B cell (primary cell): ENCODE measurements at regions not wholly inside any gene's neighbourhood (a gene's known extent, or its start where the extent isn't known, plus 50 kb on each side); places are given as distances from the start of the nearest gene placed in this dataset.

Experiments used
- ATAC-seq: fragments of 200-7000 bp; cut with Tn5 transposase; one replicate; pipeline ENCODE4 v1.10.0; 2021; ENCODE audit warnings: low read depth, mild to moderate bottlenecking, moderate number of reproducible peaks, moderate library complexity
- CTCF ChIA-PET: fragments of 350-600 bp; sonication (Branson Sonifier 250); formaldehyde crosslinking; loops from one replicate; lab custom pipeline; 2021; ENCODE audit warnings: antibody characterized with exemption, inconsistent platforms; lab: Charles Lee
- POLR2A ChIA-PET: fragments of 350-600 bp; sonication (Branson Sonifier 250); formaldehyde crosslinking; loops from one replicate; lab custom pipeline; 2021; ENCODE audit warnings: antibody characterized with exemption; lab: Charles Lee
- DNase-seq: peaks from one replicate; pipeline ENCODE4 v3.0.0; 2013
- H2AFZ ChIP-seq: 2 replicates; pipeline ENCODE4 v1.6.1; 2012; ENCODE audit warnings: mild to moderate bottlenecking, low read depth, low read length; ENCODE audit not compliant: insufficient read depth, poor library complexity, severe bottlenecking
- H3K27ac ChIP-seq, 2 donors: 1 replicate in 1 of 2; 2 replicates in 1 of 2; pipeline ENCODE4 v1.5.1; 2012 to 2013; ENCODE audit warnings: low read length in 2 of 2, mild to moderate bottlenecking in 2 of 2, moderate library complexity in 1 of 2
- H3K27me3 ChIP-seq, 4 experiments: fragments of 200-600 bp in 1 of 4; sonication (generic) in 1 of 4; replicated peaks in 1 of 4; 1 replicate in 2 of 4; 2 replicates in 2 of 4; pipeline versions ENCODE4 v1.6.1 to v1.7.0; 2013 to 2016; ENCODE audit warnings: low read length in 3 of 4, mild to moderate bottlenecking in 2 of 4, mixed read lengths in 1 of 4, moderate library complexity in 1 of 4; ENCODE audit not compliant: insufficient read depth in 4 of 4, control insufficient read depth in 3 of 4; ENCODE audit errors: control extremely low read depth in 1 of 4
- H3K36me3 ChIP-seq, 2 experiments: replicated peaks in 1 of 2; 1 replicate in 1 of 2; 2 replicates in 1 of 2; pipeline versions ENCODE4 v1.6.1 to v1.7.1; 2013; ENCODE audit warnings: low read length in 1 of 2; ENCODE audit not compliant: insufficient read depth in 2 of 2, control insufficient read depth in 1 of 2; ENCODE audit errors: control extremely low read depth in 1 of 2, extremely low read depth in 1 of 2
- H3K4me1 ChIP-seq, 2 donors: fragments of 200-600 bp in 1 of 2; sonication (generic) in 1 of 2; 1 replicate in 1 of 2; 2 replicates in 1 of 2; pipeline versions ENCODE4 v1.5.1 to v1.6.1; 2013 to 2017; ENCODE audit warnings: low read length in 2 of 2; ENCODE audit not compliant: control insufficient read depth in 2 of 2, insufficient read depth in 2 of 2
- H3K4me2 ChIP-seq: replicated peaks from 2 replicates; pipeline ENCODE3; 2012; ENCODE audit warnings: mild to moderate bottlenecking, low read depth, low read length; ENCODE audit not compliant: poor library complexity, severe bottlenecking
- H3K4me3 ChIP-seq, 5 experiments: fragments of 200-600 bp in 1 of 5; sonication (generic) in 1 of 5; 1 replicate in 3 of 5; 2 replicates in 2 of 5; pipeline versions ENCODE4 v1.5.1 to v1.7.0; 2011 to 2016; ENCODE audit warnings: low read length in 4 of 5, mild to moderate bottlenecking in 4 of 5, low read depth in 2 of 5, control low read depth in 1 of 5, moderate library complexity in 1 of 5; ENCODE audit not compliant: insufficient read depth in 1 of 5; ENCODE audit errors: control extremely low read depth in 1 of 5, extremely low read depth in 1 of 5
- H3K79me2 ChIP-seq: fragments of 200-600 bp; sonication (generic); one replicate; pipeline ENCODE4 v1.6.0; 2016; ENCODE audit warnings: low read length; ENCODE audit not compliant: control insufficient read depth, insufficient read depth
- H3K9ac ChIP-seq: fragments of 200-600 bp; sonication (generic); 2 replicates; pipeline ENCODE4 v1.6.1; 2017; ENCODE audit warnings: mild to moderate bottlenecking, low read length, moderate library complexity
- H3K9me3 ChIP-seq, 3 donors: one replicate each; pipeline versions ENCODE4 v1.6.1 to v1.7.1; 2013; ENCODE audit warnings: low read length in 2 of 3; ENCODE audit not compliant: control insufficient read depth in 2 of 3, insufficient read depth in 1 of 3; ENCODE audit errors: control extremely low read depth in 1 of 3
- H4K20me1 ChIP-seq: 2 replicates; pipeline ENCODE4 v1.6.0; 2012; ENCODE audit warnings: mild to moderate bottlenecking, low read length; ENCODE audit not compliant: insufficient read depth, control insufficient read depth, poor library complexity, severe bottlenecking
- H3K27ac Mint-ChIP-seq: one replicate; pipeline ENCODE4 v1.8.0; 2021; ENCODE audit warnings: mixed read lengths
- H3K27me3 Mint-ChIP-seq: one replicate; pipeline ENCODE4 v1.8.0; 2021; ENCODE audit warnings: mixed read lengths
- H3K4me1 Mint-ChIP-seq: one replicate; pipeline ENCODE4 v1.8.0; 2021; ENCODE audit warnings: mixed read lengths
- H3K4me3 Mint-ChIP-seq: one replicate; pipeline ENCODE4 v1.8.0; 2021; ENCODE audit warnings: mixed read lengths
- H3K9me3 Mint-ChIP-seq: one replicate; pipeline ENCODE4 v1.8.0; 2022; ENCODE audit warnings: mixed read lengths; ENCODE audit not compliant: insufficient read depth
- CTCF ChIP-seq: fragments of 200-600 bp; IDR thresholded peaks from one replicate; pipeline ENCODE4 v1.8.0; 2022; ENCODE audit warnings: antibody characterized with exemption, mild to moderate bottlenecking
- EZH2 ChIP-seq: IDR thresholded peaks from 2 replicates; pipeline ENCODE4 v1.6.1; 2012; ENCODE audit warnings: borderline replicate concordance, low read depth, mild to moderate bottlenecking, moderate library complexity, low read length; ENCODE audit not compliant: insufficient read depth, poor library complexity, severe bottlenecking
- whole genome bisulfite sequencing: methylation state at CpG from one replicate; pipeline ENCODE4 v1.1.5; 2013; ENCODE audit warnings: missing lambda C conversion rate; ENCODE audit not compliant: insufficient coverage; 5-methylcytosine and 5-hydroxymethylcytosine counted together
- intact Hi-C: fragments of 100-400 bp; cut with micrococcal nuclease; formaldehyde crosslinking; loops from one replicate; pipeline ENCODE4 v1.10.0; 2022

GRCh38 chr1:113223546-113223945 is 150.5 kb downstream of the LRIG2 start:
- no peaks in the 10 kb centered on the region for H3K9me3 ChIP-seq
- no peak for ATAC-seq
- H2AFZ ChIP-seq: no peak overlapping the region
- H4K20me1 ChIP-seq: no peaks in the 10 kb centered on the region
- Mint-ChIP-seq H3K9me3 (no peaks in the 10 kb centered on the region), H3K27me3 (peaks cover 16% of the 10 kb centered on the region), H3K4me3 (no peak overlapping the region), H3K27ac (no peak overlapping the region), H3K4me1 (no peaks in the 10 kb centered on the region)
- intact Hi-C loops: no loop called here
- H3K9ac ChIP-seq: no peak overlapping the region
- H3K79me2 ChIP-seq: no peaks in the 10 kb centered on the region
- H3K4me2 ChIP-seq: no peak overlapping the region
- 88% methylated on average over 6 of the region's 9 CpGs for WGBS
- H3K27ac ChIP-seq: no peak overlapping the region
- H3K27me3 ChIP-seq: no peaks in the 10 kb centered on the region
- no peak overlapping the region for H3K4me3 ChIP-seq
- TF ChIP-seq EZH2 (no peak), CTCF (no peak)
- CTCF ChIA-PET: no interaction called here
- no peaks in the 10 kb centered on the region for H3K4me1 ChIP-seq
- no peaks in the 10 kb centered on the region for H3K36me3 ChIP-seq
- no peak for DNase-seq
- POLR2A ChIA-PET: no interaction called here

- 75% methylated on average over 3 of the region's 10 CpGs for WGBS
- Histone ChIP-seq H3K4me3 (no peak overlapping the region), H3K27ac (no peak overlapping the region), H3K27me3 (no peaks in the 10 kb centered on the region), H4K20me1 (no peaks in the 10 kb centered on the region), H3K9ac (no peak overlapping the region), H3K36me3 (no peaks in the 10 kb centered on the region), H2AFZ (no peak overlapping the region), H3K9me3 (no peaks in the 10 kb centered on the region), H3K4me1 (no peaks in the 10 kb centered on the region), H3K79me2 (no peaks in the 10 kb centered on the region), H3K4me2 (no peak overlapping the region)
- Mint-ChIP-seq H3K9me3 (no peaks in the 10 kb centered on the region), H3K4me1 (no peaks in the 10 kb centered on the region), H3K4me3 (no peak overlapping the region), H3K27me3 (peaks cover 19% of the 10 kb centered on the region), H3K27ac (no peak overlapping the region)
- ATAC-seq (no peak), DNase-seq (no peak)
- intact Hi-C loops: no loop called here
- no peak for TF ChIP-seq CTCF
- ChIA-PET CTCF (interaction anchor here (0.7 kb wide), 1 partner anchor 344 kb away, joined by 3 read pairs; no protein-coding TSS in a partner anchor), POLR2A (no interaction called here)
Observed at GRCh38 chr1:113226148-113226547, 153.2 kb downstream of the LRIG2 start.
